CD14-positive monocyte (primary cell): ENCODE measurements at regions not wholly inside any gene's neighbourhood (a gene's known extent, or its start where the extent isn't known, plus 50 kb on each side); places are given as distances from the start of the nearest gene placed in this dataset.

Source experiments
- DNase-seq, 3 donors: peaks; one replicate each; pipeline ENCODE4 v3.0.0-alpha.2; 2011 to 2022
- H2AFZ ChIP-seq: 2 replicates; pipeline ENCODE4 v1.6.0; 2012; ENCODE audit warnings: mild to moderate bottlenecking, low read depth, low read length, inconsistent platforms; ENCODE audit not compliant: insufficient read depth, poor library complexity, severe bottlenecking
- H3K27ac ChIP-seq, 2 donors: 1 replicate in 1 of 2; 2 replicates in 1 of 2; pipeline ENCODE4 v1.5.1; 2012 to 2013; ENCODE audit warnings: low read length in 2 of 2, control low read depth in 1 of 2, inconsistent platforms in 1 of 2, low read depth in 1 of 2, mild to moderate bottlenecking in 1 of 2
- H3K27me3 ChIP-seq, 2 donors: one replicate each; pipeline versions ENCODE4 v1.6.0 to v1.6.1; 2011 to 2013; ENCODE audit warnings: low read length in 2 of 2; ENCODE audit not compliant: control insufficient read depth in 2 of 2, insufficient read depth in 2 of 2
- H3K36me3 ChIP-seq, 2 donors: replicated peaks in 1 of 2; 1 replicate in 1 of 2; 2 replicates in 1 of 2; pipeline versions ENCODE4 v1.5.1 to v1.6.1; 2012 to 2013; ENCODE audit warnings: low read length in 2 of 2, control low read depth in 1 of 2, inconsistent platforms in 1 of 2, mild to moderate bottlenecking in 1 of 2; ENCODE audit not compliant: insufficient read depth in 2 of 2, control insufficient read depth in 1 of 2
- H3K4me1 ChIP-seq, 2 donors: 1 replicate in 1 of 2; 2 replicates in 1 of 2; pipeline versions ENCODE4 v1.5.1 to v1.6.1; 2012 to 2013; ENCODE audit warnings: low read length in 2 of 2, control low read depth in 1 of 2, inconsistent platforms in 1 of 2, mild to moderate bottlenecking in 1 of 2, moderate library complexity in 1 of 2; ENCODE audit not compliant: insufficient read depth in 2 of 2, control insufficient read depth in 1 of 2
- H3K4me2 ChIP-seq: replicated peaks from 2 replicates; pipeline ENCODE3; 2012; ENCODE audit warnings: low read length, moderate library complexity, mild to moderate bottlenecking; ENCODE audit not compliant: poor library complexity, severe bottlenecking; ENCODE audit errors: extremely low read depth
- H3K4me3 ChIP-seq, 3 experiments: fragments of 200-600 bp in 1 of 3; sonication (generic) in 1 of 3; replicated peaks in 1 of 3; 1 replicate in 2 of 3; 2 replicates in 1 of 3; pipeline ENCODE4 v1.5.1; 2011 to 2013; ENCODE audit warnings: low read length in 3 of 3, mild to moderate bottlenecking in 3 of 3, control low read depth in 2 of 3, low read depth in 2 of 3, inconsistent platforms in 1 of 3, moderate library complexity in 1 of 3
- H3K79me2 ChIP-seq: 2 replicates; pipeline ENCODE4 v1.6.0; 2012; ENCODE audit warnings: mild to moderate bottlenecking, control low read depth, inconsistent platforms, low read length, moderate library complexity; ENCODE audit not compliant: insufficient read depth
- H3K9ac ChIP-seq: 2 replicates; pipeline ENCODE4 v1.6.0; 2017; ENCODE audit warnings: low read length, mild to moderate bottlenecking; ENCODE audit not compliant: insufficient read depth, poor library complexity, severe bottlenecking
- H3K9me3 ChIP-seq, 2 donors: replicated peaks in 1 of 2; 1 replicate in 1 of 2; 2 replicates in 1 of 2; pipeline versions ENCODE4 v1.5.1 to v1.6.1; 2012 to 2013; ENCODE audit warnings: low read length in 2 of 2, control low read depth in 1 of 2; ENCODE audit not compliant: control insufficient read depth in 1 of 2, insufficient read depth in 1 of 2
- H4K20me1 ChIP-seq: 2 replicates; pipeline ENCODE4 v1.6.0; 2012; ENCODE audit warnings: mild to moderate bottlenecking, low read length, control low read depth, moderate library complexity; ENCODE audit not compliant: insufficient read depth
- H3K27ac Mint-ChIP-seq, 7 donors: one replicate each; pipeline ENCODE4 v1.8.0; 2020; ENCODE audit warnings: mild to moderate bottlenecking in 7 of 7, mixed read lengths in 7 of 7, moderate library complexity in 6 of 7, inconsistent platforms in 2 of 7
- H3K27me3 Mint-ChIP-seq, 3 donors: one replicate each; pipeline ENCODE4 v1.8.0; 2021 to 2022; ENCODE audit warnings: low read depth in 3 of 3, mild to moderate bottlenecking in 3 of 3, mixed read lengths in 3 of 3, moderate library complexity in 3 of 3, inconsistent platforms in 1 of 3
- H3K36me3 Mint-ChIP-seq, 2 donors: one replicate each; pipeline ENCODE4 v1.8.0; 2020; ENCODE audit warnings: mixed read lengths in 2 of 2, inconsistent platforms in 1 of 2, mild to moderate bottlenecking in 1 of 2
- H3K4me1 Mint-ChIP-seq: one replicate; pipeline ENCODE4 v1.8.0; 2020; ENCODE audit warnings: mild to moderate bottlenecking, mixed read lengths
- H3K4me3 Mint-ChIP-seq, 2 donors: one replicate each; pipeline ENCODE4 v1.8.0; 2020; ENCODE audit warnings: mild to moderate bottlenecking in 2 of 2, mixed read lengths in 2 of 2, moderate library complexity in 1 of 2
- H3K9me3 Mint-ChIP-seq, 7 donors: one replicate each; pipeline ENCODE4 v1.8.0; 2020 to 2022; ENCODE audit warnings: mixed read lengths in 7 of 7, mild to moderate bottlenecking in 6 of 7, moderate library complexity in 6 of 7, inconsistent platforms in 2 of 7
- WGBS: methylation state at CpG from one replicate; pipeline ENCODE4 v1.1.5; 2013; ENCODE audit warnings: missing lambda C conversion rate; ENCODE audit not compliant: insufficient coverage; 5-methylcytosine and 5-hydroxymethylcytosine counted together
- intact Hi-C, 2 donors: fragments of 100-400 bp; cut with micrococcal nuclease; formaldehyde crosslinking; loops; one replicate each; pipeline versions ENCODE4 v1.15.0 to v1.15.1; 2023
- TF ChIP-seq, protein P1 (sequence below): fragments of 200-600 bp; IDR thresholded peaks from one replicate; pipeline ENCODE4 v1.8.0; 2022; ENCODE audit warnings: antibody characterized with exemption, mild to moderate bottlenecking

DNA sequence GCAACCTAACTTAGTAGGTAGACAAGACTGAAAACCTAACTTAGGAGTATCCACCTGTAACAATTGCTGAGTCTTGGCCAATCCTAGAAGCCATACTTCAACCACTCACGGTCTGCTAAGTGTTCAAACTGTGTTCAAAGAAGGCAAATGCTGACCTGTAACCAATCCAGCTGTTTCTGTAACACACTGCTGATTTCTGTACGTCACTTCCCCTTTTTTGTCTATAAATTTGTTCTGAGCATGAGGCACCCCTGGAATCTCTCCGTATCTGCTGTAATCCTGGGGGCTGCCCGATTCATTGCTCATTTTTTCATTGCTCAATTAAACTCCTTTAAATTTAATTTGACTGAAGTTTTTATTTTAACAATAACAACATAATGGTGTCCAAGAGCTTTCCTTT lies 451.4 kb upstream of the ATP10A start:
- peaks cover 14 to 50% of the 10 kb centered on the region in 2 donors for H3K9me3 ChIP-seq
- H4K20me1 ChIP-seq: no peaks in the 10 kb centered on the region
- no peaks in the 10 kb centered on the region for H3K79me2 ChIP-seq
- Mint-ChIP-seq H3K4me1 (no peaks in the 10 kb centered on the region), H3K27me3 (no peaks in the 10 kb centered on the region), H3K4me3 (no peak overlapping the region), H3K27ac (no peak overlapping the region), H3K36me3 (no peaks in the 10 kb centered on the region), H3K9me3 (peaks cover 4 to 26% (median 16%) of the 10 kb centered on the region in 7 donors)
- no peaks in the 10 kb centered on the region for H3K27me3 ChIP-seq
- H2AFZ ChIP-seq: no peak overlapping the region
- H3K36me3 ChIP-seq: no peaks in the 10 kb centered on the region
- H3K4me2 ChIP-seq: no peak overlapping the region
- TF ChIP-seq, protein P1, sequence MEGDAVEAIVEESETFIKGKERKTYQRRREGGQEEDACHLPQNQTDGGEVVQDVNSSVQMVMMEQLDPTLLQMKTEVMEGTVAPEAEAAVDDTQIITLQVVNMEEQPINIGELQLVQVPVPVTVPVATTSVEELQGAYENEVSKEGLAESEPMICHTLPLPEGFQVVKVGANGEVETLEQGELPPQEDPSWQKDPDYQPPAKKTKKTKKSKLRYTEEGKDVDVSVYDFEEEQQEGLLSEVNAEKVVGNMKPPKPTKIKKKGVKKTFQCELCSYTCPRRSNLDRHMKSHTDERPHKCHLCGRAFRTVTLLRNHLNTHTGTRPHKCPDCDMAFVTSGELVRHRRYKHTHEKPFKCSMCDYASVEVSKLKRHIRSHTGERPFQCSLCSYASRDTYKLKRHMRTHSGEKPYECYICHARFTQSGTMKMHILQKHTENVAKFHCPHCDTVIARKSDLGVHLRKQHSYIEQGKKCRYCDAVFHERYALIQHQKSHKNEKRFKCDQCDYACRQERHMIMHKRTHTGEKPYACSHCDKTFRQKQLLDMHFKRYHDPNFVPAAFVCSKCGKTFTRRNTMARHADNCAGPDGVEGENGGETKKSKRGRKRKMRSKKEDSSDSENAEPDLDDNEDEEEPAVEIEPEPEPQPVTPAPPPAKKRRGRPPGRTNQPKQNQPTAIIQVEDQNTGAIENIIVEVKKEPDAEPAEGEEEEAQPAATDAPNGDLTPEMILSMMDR: no peak
- no peak overlapping the region for H3K4me3 ChIP-seq
- H3K27ac ChIP-seq: no peak overlapping the region
- 29% methylated on average over 2 of the region's 4 CpGs for WGBS
- DNase-seq: no peak
- no peaks in the 10 kb centered on the region for H3K4me1 ChIP-seq
- no peak overlapping the region for H3K9ac ChIP-seq
- intact Hi-C loops: no loop called here

DNA sequence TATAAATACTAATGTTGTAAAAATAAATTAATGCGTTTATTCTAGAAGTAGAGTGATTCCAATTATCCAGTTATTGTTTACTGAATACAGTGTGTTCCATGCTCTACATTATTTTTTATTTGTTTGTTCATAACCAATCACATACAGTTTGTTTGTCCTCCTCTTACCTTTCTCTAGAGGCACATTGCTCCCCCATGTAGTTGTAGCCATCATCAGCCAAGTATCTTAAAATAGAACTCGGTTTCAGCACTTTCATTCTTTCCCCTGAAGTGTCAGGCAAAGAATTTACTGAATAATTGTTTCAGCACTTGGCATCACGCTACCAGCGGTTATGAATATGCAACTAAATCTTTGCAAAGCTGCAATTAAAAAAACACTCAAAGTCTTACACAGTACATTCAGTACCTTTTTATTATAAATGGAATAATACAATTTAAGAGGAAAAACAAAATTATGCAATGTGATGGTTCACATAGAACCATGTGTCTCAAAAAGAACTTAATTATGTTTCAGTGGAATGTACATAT lies 448.6 kb upstream of the ATP10A start:
- Mint-ChIP-seq H3K4me3 (no peak overlapping the region), H3K27ac (no peak overlapping the region), H3K36me3 (no peaks in the 10 kb centered on the region), H3K9me3 (peaks cover 4 to 29% (median 16%) of the 10 kb centered on the region in 7 donors), H3K27me3 (no peaks in the 10 kb centered on the region), H3K4me1 (no peaks in the 10 kb centered on the region)
- intact Hi-C loops: no loop called here
- no peak for DNase-seq
- H4K20me1 ChIP-seq: no peaks in the 10 kb centered on the region
- H3K36me3 ChIP-seq: no peaks in the 10 kb centered on the region
- peaks cover 22 to 55% of the 10 kb centered on the region in 2 donors for H3K9me3 ChIP-seq
- WGBS: 57% methylated on average over 1 of the region's 4 CpGs
- no peak overlapping the region for H3K9ac ChIP-seq
- no peak overlapping the region for H2AFZ ChIP-seq
- TF ChIP-seq, protein P1: no peak
- no peak overlapping the region for H3K27ac ChIP-seq
- no peak overlapping the region for H3K4me3 ChIP-seq
- H3K27me3 ChIP-seq: no peaks in the 10 kb centered on the region
- H3K4me1 ChIP-seq: no peaks in the 10 kb centered on the region
- no peak overlapping the region for H3K4me2 ChIP-seq
- H3K79me2 ChIP-seq: no peaks in the 10 kb centered on the region
